ENCODE measurements at regions not wholly inside any gene's neighbourhood (a gene's known extent, or its start where the extent isn't known, plus 50 kb on each side); places are given as distances from the start of the nearest gene placed in this dataset.

GRCh38 chr6:14932485-14933182 lies 313.2 kb upstream of the JARID2 start:
- DNase-seq = no peak

- no peak for DNase-seq
Measured at GRCh38 chr6:14933183-14933544, 312.7 kb upstream of the JARID2 start.

GRCh38 chr6:14934013-14934412 lies 311.9 kb upstream of the JARID2 start:
- no peak for DNase-seq

GRCh38 chr6:14934844-14935243 lies 311.0 kb upstream of the JARID2 start:
- no peak for DNase-seq

- DNase-seq = no peak
Measured at GRCh38 chr6:14936861-14937260, 309.0 kb upstream of the JARID2 start.

GRCh38 chr6:14943116-14943515 lies 302.8 kb upstream of the JARID2 start:
- peak; percentile 30 for DNase-seq

- no peak for DNase-seq
Measured at GRCh38 chr6:14944593-14944992, 301.3 kb upstream of the JARID2 start.

GRCh38 chr6:14945461-14946185 lies 300.2 kb upstream of the JARID2 start:
- peak; percentile 22 for DNase-seq

GRCh38 chr6:14946753-14947152 lies 299.1 kb upstream of the JARID2 start:
- DNase-seq = no peak

- no peak for DNase-seq
Measured at GRCh38 chr6:14948586-14949245, 297.2 kb upstream of the JARID2 start.

- no peak for DNase-seq
Measured at GRCh38 chr6:14950103-14950969, 295.5 kb upstream of the JARID2 start.

- DNase-seq = no peak
Measured at GRCh38 chr6:14950970-14951276, 294.9 kb upstream of the JARID2 start.

- no peak for DNase-seq
Measured at GRCh38 chr6:14951704-14952103, 294.2 kb upstream of the JARID2 start.

GRCh38 chr6:14953836-14954235 lies 292.0 kb upstream of the JARID2 start:
- DNase-seq = peak; percentile 22

GRCh38 chr6:14957355-14958059 lies 288.4 kb upstream of the JARID2 start:
- DNase-seq = no peak

GRCh38 chr6:14959324-14959885 lies 286.5 kb upstream of the JARID2 start:
- DNase-seq = no peak

GRCh38 chr6:14964556-14965270 lies 281.2 kb upstream of the JARID2 start:
- DNase-seq = peak; percentile 92

GRCh38 chr6:14965424-14966075 lies 280.3 kb upstream of the JARID2 start:
- DNase-seq = peak; percentile 62

GRCh38 chr6:14966096-14966905 lies 279.6 kb upstream of the JARID2 start:
- DNase-seq = no peak

Data from eye (tissue), 1 donor.